ENCODE measurements at regions not wholly inside any gene's neighbourhood (a gene's known extent, or its start where the extent isn't known, plus 50 kb on each side); places are given as distances from the start of the nearest gene placed in this dataset.

- ATAC-seq (no peak), DNase-seq (ENCODE audit: low read depth, low spot score) (no peak), FAIRE-seq (no peak)
- Histone ChIP-seq H3K27ac (ENCODE audit: control insufficient read depth, insufficient read depth) (no peak overlapping the region), H3K9ac (ENCODE audit: control insufficient read depth, insufficient read depth, low read length) (no peak overlapping the region), H4K20me1 (ENCODE audit: control insufficient read depth, insufficient read depth) (no peaks in the 10 kb centered on the region), H3K4me3 (no peak overlapping the region), H3K36me3 (ENCODE audit: control insufficient read depth in 2 of 2, insufficient read depth in 2 of 2, low read length in 1 of 2) (no peaks in the 10 kb centered on the region), H3K4me2 (ENCODE audit: control insufficient read depth, insufficient read depth) (no peak overlapping the region), H3K9me3 (replicated peaks; ENCODE audit: control insufficient read depth, insufficient read depth, low read length) (no peaks in the 10 kb centered on the region), H3K4me1 (ENCODE audit: control insufficient read depth, insufficient read depth, low read length) (no peaks in the 10 kb centered on the region), H2AFZ (ENCODE audit: control insufficient read depth, low read depth, low read length) (no peak overlapping the region), H3K27me3 (replicated peaks in 1 of 2; ENCODE audit: control insufficient read depth in 2 of 2, insufficient read depth in 2 of 2, low read length in 1 of 2) (no peaks in the 10 kb centered on the region), H3K79me2 (ENCODE audit: control insufficient read depth, insufficient read depth, low read length) (no peaks in the 10 kb centered on the region)
- in situ Hi-C loops (cut with MboI): no loop called here
- RAD21 ChIA-PET (ENCODE audit: unreplicated experiment): no interaction called here
- SMC1A ChIA-PET (ENCODE audit: uncharacterized antibody, unreplicated experiment): interaction anchor here (1.3 kb wide), 1 partner anchor 20 kb away, joined by 3 read pairs; no protein-coding TSS in a partner anchor
- CTCF ChIA-PET: no interaction called here
- intact Hi-C loops (cut with micrococcal nuclease; ENCODE audit: unreplicated experiment): no loop called here
- no TSS peak for BruUV-seq (replicated peaks)
- POLR2A ChIA-PET: no interaction called here
- WGBS (ENCODE audit: insufficient coverage, insufficient replicate concordance, low lambda C conversion rate, missing lambda C conversion rate): 0% methylated on average over 1 of the region's 1 CpG
- TF ChIP-seq ATF7 (IDR thresholded peaks at IDR 0.05; ENCODE audit: low read depth): no peak
- TF ChIP-seq ATF2 (IDR thresholded peaks at IDR 0.05; ENCODE audit: low read length): no peak
- TF ChIP-seq, protein P1, sequence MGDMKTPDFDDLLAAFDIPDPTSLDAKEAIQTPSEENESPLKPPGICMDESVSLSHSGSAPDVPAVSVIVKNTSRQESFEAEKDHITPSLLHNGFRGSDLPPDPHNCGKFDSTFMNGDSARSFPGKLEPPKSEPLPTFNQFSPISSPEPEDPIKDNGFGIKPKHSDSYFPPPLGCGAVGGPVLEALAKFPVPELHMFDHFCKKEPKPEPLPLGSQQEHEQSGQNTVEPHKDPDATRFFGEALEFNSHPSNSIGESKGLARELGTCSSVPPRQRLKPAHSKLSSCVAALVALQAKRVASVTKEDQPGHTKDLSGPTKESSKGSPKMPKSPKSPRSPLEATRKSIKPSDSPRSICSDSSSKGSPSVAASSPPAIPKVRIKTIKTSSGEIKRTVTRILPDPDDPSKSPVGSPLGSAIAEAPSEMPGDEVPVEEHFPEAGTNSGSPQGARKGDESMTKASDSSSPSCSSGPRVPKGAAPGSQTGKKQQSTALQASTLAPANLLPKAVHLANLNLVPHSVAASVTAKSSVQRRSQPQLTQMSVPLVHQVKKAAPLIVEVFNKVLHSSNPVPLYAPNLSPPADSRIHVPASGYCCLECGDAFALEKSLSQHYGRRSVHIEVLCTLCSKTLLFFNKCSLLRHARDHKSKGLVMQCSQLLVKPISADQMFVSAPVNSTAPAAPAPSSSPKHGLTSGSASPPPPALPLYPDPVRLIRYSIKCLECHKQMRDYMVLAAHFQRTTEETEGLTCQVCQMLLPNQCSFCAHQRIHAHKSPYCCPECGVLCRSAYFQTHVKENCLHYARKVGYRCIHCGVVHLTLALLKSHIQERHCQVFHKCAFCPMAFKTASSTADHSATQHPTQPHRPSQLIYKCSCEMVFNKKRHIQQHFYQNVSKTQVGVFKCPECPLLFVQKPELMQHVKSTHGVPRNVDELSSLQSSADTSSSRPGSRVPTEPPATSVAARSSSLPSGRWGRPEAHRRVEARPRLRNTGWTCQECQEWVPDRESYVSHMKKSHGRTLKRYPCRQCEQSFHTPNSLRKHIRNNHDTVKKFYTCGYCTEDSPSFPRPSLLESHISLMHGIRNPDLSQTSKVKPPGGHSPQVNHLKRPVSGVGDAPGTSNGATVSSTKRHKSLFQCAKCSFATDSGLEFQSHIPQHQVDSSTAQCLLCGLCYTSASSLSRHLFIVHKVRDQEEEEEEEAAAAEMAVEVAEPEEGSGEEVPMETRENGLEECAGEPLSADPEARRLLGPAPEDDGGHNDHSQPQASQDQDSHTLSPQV (IDR thresholded peaks at IDR 0.05): no peak
- no peak for TF ChIP-seq FOXM1 (IDR thresholded peaks at IDR 0.05; ENCODE audit: low read depth, low read length)
- TF ChIP-seq ZBED1 (IDR thresholded peaks at IDR 0.05; ENCODE audit: borderline replicate concordance): no peak
- no peak for TF ChIP-seq WRNIP1 (IDR thresholded peaks at IDR 0.05; ENCODE audit: borderline replicate concordance, low read depth, low read length)
- TF ChIP-seq TAF1 (IDR thresholded peaks at IDR 0.05; ENCODE audit: borderline replicate concordance, low read depth, low read length): no peak
- no peak for TF ChIP-seq RB1 (IDR thresholded peaks at IDR 0.05; ENCODE audit: borderline replicate concordance)
- TF ChIP-seq POLR2AphosphoS2 (IDR thresholded peaks at IDR 0.05; ENCODE audit: low read depth, low read length): no peak
- TF ChIP-seq KAT2A (conservative IDR thresholded peaks at IDR 0.05; ENCODE audit: control insufficient read depth, low read depth, low read length): no peak
- no peak for TF ChIP-seq NFYA (IDR thresholded peaks at IDR 0.05; ENCODE audit: borderline replicate concordance, low read depth, low read length)
- TF ChIP-seq ZSCAN29 (IDR thresholded peaks at IDR 0.05): no peak
- no peak for TF ChIP-seq USF2 (IDR thresholded peaks at IDR 0.05; ENCODE audit: borderline replicate concordance, low read depth, low read length)
- no peak for TF ChIP-seq STAT1 (conservative IDR thresholded peaks at IDR 0.05)
- TF ChIP-seq PBX3 (IDR thresholded peaks at IDR 0.05; ENCODE audit: insufficient replicate concordance, low read depth, low read length): no peak
- TF ChIP-seq GABPA (IDR thresholded peaks at IDR 0.05; ENCODE audit: low read depth): no peak
- no peak for TF ChIP-seq CEBPB (IDR thresholded peaks at IDR 0.05; ENCODE audit: borderline replicate concordance in 1 of 2, low read depth in 2 of 2, low read length in 2 of 2)
- no peak for TF ChIP-seq SRF (IDR thresholded peaks at IDR 0.05; ENCODE audit: low read depth in 2 of 2, low read length in 2 of 2)
- no peak for TF ChIP-seq HDAC2 (IDR thresholded peaks at IDR 0.05)
Measured at GRCh38 chr3:104044002-104044401, 1322.7 kb upstream of the ALCAM start.
